HepG2 (cell line): ENCODE measurements at regions not wholly inside any gene's neighbourhood (a gene's known extent, or its start where the extent isn't known, plus 50 kb on each side); places are given as distances from the start of the nearest gene placed in this dataset.

Experiments used
- ATAC-seq: fragments of 200-7000 bp; cut with Tn5 transposase; 3 replicates; pipeline ENCODE4 v1.9.1; 2020; ENCODE audit warnings: mild to moderate bottlenecking, moderate library complexity
- BruUV-seq: library from RNA; stranded (reverse); fragments of 400-500 nt; replicated peaks from 2 replicates; lab custom pipeline; 2021; lab: Mats Ljungman, UMichigan
- CTCF ChIA-PET: fragments of 300-600 bp; formaldehyde crosslinking; extraction: SDS; loops from one replicate; lab custom pipeline; 2021; ENCODE audit warnings: low total read pairs, inconsistent platforms, low intra/inter-chr PET ratio; lab: Yijun Ruan, JAX
- POLR2A ChIA-PET: fragments of 350-600 bp; sonication (Branson Sonifier 250); formaldehyde crosslinking; loops from one replicate; lab custom pipeline; 2020; ENCODE audit warnings: antibody characterized with exemption, inconsistent platforms; lab: Yijun Ruan, JAX
- DNase-seq: peaks from one replicate; pipeline ENCODE4 v3.0.0-alpha.2; 2015; ENCODE audit warnings: low spot score
- FAIRE-seq: peaks from 3 replicates; lab custom pipeline; 2011; peaks lifted over from hg19 to GRCh38; lab: Jason Lieb, UNC
- H2AFZ ChIP-seq: one replicate; pipeline ENCODE4 v1.6.1; 2011; ENCODE audit warnings: low read length, inconsistent platforms
- H3K27ac ChIP-seq: fragments of 300-600 bp; 3 replicates; pipeline ENCODE4 v1.8.0; 2011; ENCODE audit warnings: mixed run types, mild to moderate bottlenecking, mixed read lengths, low read length, inconsistent platforms; ENCODE audit not compliant: insufficient read depth; ENCODE audit errors: extremely low read length
- H3K27me3 ChIP-seq, 2 experiments: fragments of 200-600 bp in 1 of 2; 2 replicates in 1 of 2; 3 replicates in 1 of 2; pipeline versions ENCODE4 v1.6.0 to v1.8.0; 2011; ENCODE audit warnings: low read length in 2 of 2, mild to moderate bottlenecking in 2 of 2, moderate library complexity in 2 of 2, inconsistent platforms in 1 of 2; ENCODE audit not compliant: insufficient read depth in 2 of 2, control insufficient read depth in 1 of 2
- H3K36me3 ChIP-seq, 2 experiments: fragments of 200-600 bp in 1 of 2; replicated peaks in 1 of 2; 2 replicates in 1 of 2; 3 replicates in 1 of 2; pipeline versions ENCODE4 v1.5.1 to v1.8.0; 2011; ENCODE audit warnings: low read length in 2 of 2, inconsistent platforms in 1 of 2; ENCODE audit not compliant: insufficient read depth in 2 of 2, control insufficient read depth in 1 of 2
- H3K4me1 ChIP-seq: 2 replicates; pipeline ENCODE4 v1.5.1; 2012; ENCODE audit warnings: low read length, inconsistent platforms; ENCODE audit not compliant: insufficient read depth
- H3K4me2 ChIP-seq: 2 replicates; pipeline ENCODE4 v1.6.0; 2011; ENCODE audit warnings: low read depth, low read length, inconsistent platforms
- H3K4me3 ChIP-seq, 3 experiments: fragments of 200-600 bp in 1 of 3; sonication (generic), shearing (Covaris generic) in 1 of 3; replicated peaks in 1 of 3; 2 replicates each; pipeline ENCODE4 v1.5.1; 2011 to 2016; ENCODE audit warnings: low read length in 3 of 3, inconsistent platforms in 2 of 3, low read depth in 2 of 3, mild to moderate bottlenecking in 2 of 3, control low read depth in 1 of 3, mixed read lengths in 1 of 3; ENCODE audit not compliant: insufficient read depth in 1 of 3
- H3K79me2 ChIP-seq: one replicate; pipeline ENCODE4 v1.6.1; 2011; ENCODE audit warnings: low read length, inconsistent platforms; ENCODE audit not compliant: insufficient read depth
- H3K9ac ChIP-seq: 2 replicates; pipeline ENCODE4 v1.6.0; 2011; ENCODE audit warnings: mild to moderate bottlenecking, low read depth, low read length, inconsistent platforms; ENCODE audit not compliant: insufficient read depth
- H3K9me3 ChIP-seq: 2 replicates; pipeline ENCODE4 v1.5.1; 2012; ENCODE audit warnings: mild to moderate bottlenecking, low read length
- H4K20me1 ChIP-seq: 2 replicates; pipeline ENCODE4 v1.6.0; 2011; ENCODE audit warnings: inconsistent platforms, mild to moderate bottlenecking, low read length, moderate library complexity; ENCODE audit not compliant: insufficient read depth
- AGO1 ChIP-seq: fragments of 200-400 bp; formaldehyde crosslinking; IDR thresholded peaks from 2 replicates; pipeline ENCODE4 v1.6.1; 2017; ENCODE audit warnings: mild to moderate bottlenecking, low read depth, low read length, moderate library complexity; ENCODE audit not compliant: poor library complexity, severe bottlenecking
- WGBS: methylation state at CpG from one replicate; pipeline ENCODE4 v1.1.6; 2017; ENCODE audit warnings: low lambda C conversion rate; 5-methylcytosine and 5-hydroxymethylcytosine counted together
- in situ Hi-C: cut with HindIII; loops from 2 replicates; pipeline ENCODE4 v1.10.0; 2017; ENCODE audit warnings: low pct_unique_long_range_greater_than_20kb; ENCODE audit not compliant: extremely low pct_ligation_motif_present
- intact Hi-C: fragments of 100-400 bp; cut with micrococcal nuclease; formaldehyde crosslinking; loops from one replicate; pipeline ENCODE4 v1.10.0; 2022; ENCODE audit not compliant: unreplicated experiment
- TF ChIP-seq, protein P1 (sequence below), 2 experiments: fragments of 450-650 bp in 1 of 2; sonication (generic) in 1 of 2; formaldehyde crosslinking in 1 of 2; IDR thresholded peaks; 2 replicates each; pipeline versions ENCODE4 v1.6.1 to v1.8.0; 2016 to 2022; ENCODE audit warnings: antibody characterized with exemption in 1 of 2, mild to moderate bottlenecking in 1 of 2, missing genetic modification reagents in 1 of 2

- TF ChIP-seq, protein P1, sequence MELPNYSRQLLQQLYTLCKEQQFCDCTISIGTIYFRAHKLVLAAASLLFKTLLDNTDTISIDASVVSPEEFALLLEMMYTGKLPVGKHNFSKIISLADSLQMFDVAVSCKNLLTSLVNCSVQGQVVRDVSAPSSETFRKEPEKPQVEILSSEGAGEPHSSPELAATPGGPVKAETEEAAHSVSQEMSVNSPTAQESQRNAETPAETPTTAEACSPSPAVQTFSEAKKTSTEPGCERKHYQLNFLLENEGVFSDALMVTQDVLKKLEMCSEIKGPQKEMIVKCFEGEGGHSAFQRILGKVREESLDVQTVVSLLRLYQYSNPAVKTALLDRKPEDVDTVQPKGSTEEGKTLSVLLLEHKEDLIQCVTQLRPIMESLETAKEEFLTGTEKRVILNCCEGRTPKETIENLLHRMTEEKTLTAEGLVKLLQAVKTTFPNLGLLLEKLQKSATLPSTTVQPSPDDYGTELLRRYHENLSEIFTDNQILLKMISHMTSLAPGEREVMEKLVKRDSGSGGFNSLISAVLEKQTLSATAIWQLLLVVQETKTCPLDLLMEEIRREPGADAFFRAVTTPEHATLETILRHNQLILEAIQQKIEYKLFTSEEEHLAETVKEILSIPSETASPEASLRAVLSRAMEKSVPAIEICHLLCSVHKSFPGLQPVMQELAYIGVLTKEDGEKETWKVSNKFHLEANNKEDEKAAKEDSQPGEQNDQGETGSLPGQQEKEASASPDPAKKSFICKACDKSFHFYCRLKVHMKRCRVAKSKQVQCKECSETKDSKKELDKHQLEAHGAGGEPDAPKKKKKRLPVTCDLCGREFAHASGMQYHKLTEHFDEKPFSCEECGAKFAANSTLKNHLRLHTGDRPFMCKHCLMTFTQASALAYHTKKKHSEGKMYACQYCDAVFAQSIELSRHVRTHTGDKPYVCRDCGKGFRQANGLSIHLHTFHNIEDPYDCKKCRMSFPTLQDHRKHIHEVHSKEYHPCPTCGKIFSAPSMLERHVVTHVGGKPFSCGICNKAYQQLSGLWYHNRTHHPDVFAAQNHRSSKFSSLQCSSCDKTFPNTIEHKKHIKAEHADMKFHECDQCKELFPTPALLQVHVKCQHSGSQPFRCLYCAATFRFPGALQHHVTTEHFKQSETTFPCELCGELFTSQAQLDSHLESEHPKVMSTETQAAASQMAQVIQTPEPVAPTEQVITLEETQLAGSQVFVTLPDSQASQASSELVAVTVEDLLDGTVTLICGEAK (IDR thresholded peaks at IDR 0.05) = no peak
- TF ChIP-seq, protein P1 (CRISPR knock-in tag; IDR thresholded peaks at IDR 0.05) = no peak
Observed at GRCh38 chr3:109910772-109911171, 573.4 kb upstream of the DPPA4 start (continued).

DNA sequence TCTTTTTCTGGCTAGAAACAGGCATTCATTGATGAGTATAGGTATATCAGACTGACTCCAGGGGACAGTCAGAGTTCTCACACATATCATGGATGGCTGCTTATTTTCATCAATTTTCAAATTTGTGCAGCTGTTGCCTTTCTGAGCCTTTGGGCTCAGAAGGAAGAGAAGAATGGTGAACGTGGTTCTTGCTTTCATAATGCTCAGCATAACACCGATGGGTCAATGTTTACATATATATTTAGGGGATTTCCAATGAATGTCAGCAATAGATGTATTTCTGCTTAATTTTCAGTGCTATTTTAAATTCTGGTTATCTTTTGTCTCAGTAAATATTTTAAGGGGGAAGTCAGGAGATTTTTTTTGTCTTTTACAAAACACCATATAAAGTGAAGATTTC lies 581.4 kb upstream of the DPPA4 start:
- intact Hi-C loops = no loop called here

More for the DNA sequence above, 581.4 kb upstream of the DPPA4 start:
- TF ChIP-seq AGO1 = no peak
- TF ChIP-seq, all 625 proteins: peak for 0
- Histone ChIP-seq H3K9me3 (no peaks in the 10 kb centered on the region; the same call in 1 of the 2 replicates), H3K4me1 (no peaks in the 10 kb centered on the region), H4K20me1 (no peaks in the 10 kb centered on the region), H3K27me3 (no peaks in the 10 kb centered on the region), H3K79me2 (no peaks in the 10 kb centered on the region), H3K9ac (no peak overlapping the region), H2AFZ (no peak overlapping the region), H3K4me2 (no peak overlapping the region), H3K4me3 (no peak overlapping the region), H3K27ac (no peak overlapping the region), H3K36me3 (no peaks in the 10 kb centered on the region)
- FAIRE-seq (no peak), ATAC-seq (no peak), DNase-seq (no peak)
- in situ Hi-C loops = no loop called here
- BruUV-seq = no TSS peak
- 0% methylated on average over 2 of the region's 2 CpGs for WGBS
- ChIA-PET POLR2A (no interaction called here), CTCF (no interaction called here)
